SK-N-SH treated with all-trans-retinoic acid at 6 μM for 48 hours (cell line): ENCODE measurements at regions not wholly inside any gene's neighbourhood (a gene's known extent, or its start where the extent isn't known, plus 50 kb on each side); places are given as distances from the start of the nearest gene placed in this dataset.

Experiments
- ATAC-seq: fragments of 200-7000 bp; cut with Tn5 transposase; 3 replicates; pipeline ENCODE4 v1.9.1; 2020; ENCODE audit warnings: mild to moderate bottlenecking, moderate library complexity
- ARNTL ChIP-seq: fragments of 450-650 bp; formaldehyde crosslinking; IDR thresholded peaks from 2 replicates; pipeline ENCODE4 v1.5.0; 2020; ENCODE audit warnings: low read depth, mild to moderate bottlenecking, moderate library complexity, borderline replicate concordance
- BACH2 ChIP-seq: fragments of 250-450 bp; sonication (Bioruptor Pico); IDR thresholded peaks from 2 replicates; pipeline ENCODE4 v1.9.0; 2021; ENCODE audit warnings: mild to moderate bottlenecking, borderline replicate concordance
- CSDC2 ChIP-seq: fragments of 250-450 bp; sonication (Bioruptor Pico); IDR thresholded peaks from 2 replicates; pipeline ENCODE4 v1.5.0; 2020; ENCODE audit warnings: mild to moderate bottlenecking, moderate library complexity
- CSRNP3 ChIP-seq: fragments of 250-450 bp; sonication (Bioruptor Pico); IDR thresholded peaks from 2 replicates; pipeline ENCODE4 v1.5.1; 2021; ENCODE audit warnings: mild to moderate bottlenecking, moderate library complexity
- ESRRG ChIP-seq: fragments of 250-450 bp; sonication (Bioruptor Pico); IDR thresholded peaks from 2 replicates; pipeline ENCODE4 v1.6.1; 2021; ENCODE audit warnings: mild to moderate bottlenecking
- GLIS3 ChIP-seq: fragments of 250-450 bp; sonication (Bioruptor Pico); IDR thresholded peaks from 2 replicates; pipeline ENCODE4 v1.5.0; 2020; ENCODE audit warnings: mild to moderate bottlenecking, moderate library complexity
- OSR1 ChIP-seq: fragments of 250-450 bp; sonication (Bioruptor Pico); IDR thresholded peaks from 2 replicates; pipeline ENCODE4 v1.8.0; 2022; ENCODE audit warnings: moderate library complexity, mild to moderate bottlenecking, inconsistent platforms
- PATZ1 ChIP-seq: fragments of 250-450 bp; sonication (Bioruptor Pico); IDR thresholded peaks from 2 replicates; pipeline ENCODE4 v1.8.0; 2020; ENCODE audit warnings: mild to moderate bottlenecking, moderate library complexity, borderline replicate concordance
- POU6F1 ChIP-seq: fragments of 250-450 bp; sonication (Bioruptor Pico); IDR thresholded peaks from 2 replicates; pipeline ENCODE4 v1.8.0; 2021; ENCODE audit warnings: low read depth, mild to moderate bottlenecking, moderate library complexity, borderline replicate concordance
- PPARA ChIP-seq: fragments of 250-450 bp; sonication (Bioruptor Pico); IDR thresholded peaks from 2 replicates; pipeline ENCODE4 v1.5.0; 2020; ENCODE audit warnings: mild to moderate bottlenecking, borderline replicate concordance
- RARB ChIP-seq: fragments of 250-450 bp; sonication (Bioruptor Pico); IDR thresholded peaks from 2 replicates; pipeline ENCODE4 v1.8.0; 2021; ENCODE audit warnings: mild to moderate bottlenecking, moderate library complexity
- SNAI2 ChIP-seq: fragments of 250-450 bp; sonication (Bioruptor Pico); IDR thresholded peaks from 2 replicates; pipeline ENCODE4 v1.5.0; 2020; ENCODE audit warnings: mild to moderate bottlenecking, moderate library complexity
- TOX ChIP-seq: fragments of 250-450 bp; sonication (Bioruptor Pico); IDR thresholded peaks from 2 replicates; pipeline ENCODE4 v1.8.0; 2021; ENCODE audit warnings: mild to moderate bottlenecking, moderate library complexity, borderline replicate concordance
- TSHZ2 ChIP-seq: fragments of 250-450 bp; sonication (Bioruptor Pico); IDR thresholded peaks from 2 replicates; pipeline ENCODE4 v1.5.0; 2020; ENCODE audit warnings: mild to moderate bottlenecking, moderate library complexity
- ZC3H10 ChIP-seq: fragments of 250-450 bp; sonication (Bioruptor Pico); IDR thresholded peaks from 2 replicates; pipeline ENCODE4 v1.5.1; 2021; ENCODE audit warnings: mild to moderate bottlenecking, moderate library complexity
- ZFP3 ChIP-seq: fragments of 250-450 bp; sonication (Bioruptor Pico); IDR thresholded peaks from 2 replicates; pipeline ENCODE4 v1.5.0; 2020; ENCODE audit warnings: mild to moderate bottlenecking, moderate library complexity
- ZNF565 ChIP-seq: fragments of 450-650 bp; formaldehyde crosslinking; conservative IDR thresholded peaks from 2 replicates; pipeline ENCODE4 v1.5.0; 2020; ENCODE audit warnings: low read depth, mild to moderate bottlenecking, moderate library complexity
- ZNF70 ChIP-seq: fragments of 450-650 bp; formaldehyde crosslinking; IDR thresholded peaks from 2 replicates; pipeline ENCODE4 v1.5.0; 2020; ENCODE audit warnings: mild to moderate bottlenecking, moderate library complexity

- TF ChIP-seq PATZ1 (CRISPR knock-in tag) (no peak), PPARA (CRISPR knock-in tag) (no peak), OSR1 (CRISPR knock-in tag) (no peak), POU6F1 (CRISPR knock-in tag) (no peak), GLIS3 (CRISPR knock-in tag) (no peak), SNAI2 (CRISPR knock-in tag) (no peak), ZNF565 (CRISPR knock-in tag) (no peak), CSDC2 (no peak)
Observed at GRCh38 chr3:8001712-8002111, 499.9 kb upstream of the LMCD1 start (continued).

GRCh38 chr3:8011902-8012301 is 489.7 kb upstream of the LMCD1 start:
- no peak for ATAC-seq
- TF ChIP-seq BACH2 (CRISPR knock-in tag), result no peak
- TF ChIP-seq PATZ1 (CRISPR knock-in tag), result no peak
- TF ChIP-seq POU6F1 (CRISPR knock-in tag), result no peak
- TF ChIP-seq RARB (CRISPR knock-in tag), result no peak
- TF ChIP-seq TOX (CRISPR knock-in tag), result no peak
- TF ChIP-seq ARNTL (CRISPR knock-in tag), result no peak
- TF ChIP-seq TSHZ2, result no peak
- TF ChIP-seq OSR1 (CRISPR knock-in tag), result no peak
- TF ChIP-seq PPARA (CRISPR knock-in tag), result no peak

GRCh38 chr3:8020047-8020841 is 481.4 kb upstream of the LMCD1 start:
- TF ChIP-seq ARNTL (CRISPR knock-in tag), result no peak
- TF ChIP-seq ESRRG (CRISPR knock-in tag), result no peak
- TF ChIP-seq PATZ1 (CRISPR knock-in tag), result no peak
- no peak for TF ChIP-seq ZNF70 (CRISPR knock-in tag)
- no peak for TF ChIP-seq ZC3H10 (CRISPR knock-in tag)
- no peak for TF ChIP-seq POU6F1 (CRISPR knock-in tag)
- TF ChIP-seq PPARA (CRISPR knock-in tag), result no peak
- TF ChIP-seq OSR1 (CRISPR knock-in tag), result no peak
- no peak for TF ChIP-seq ZFP3 (CRISPR knock-in tag)
- TF ChIP-seq ZNF565 (CRISPR knock-in tag), result no peak
- TF ChIP-seq CSDC2, result no peak
- no peak for TF ChIP-seq TOX (CRISPR knock-in tag)
- no peak for TF ChIP-seq GLIS3 (CRISPR knock-in tag)
- no peak for TF ChIP-seq RARB (CRISPR knock-in tag)
- no peak for TF ChIP-seq CSRNP3 (CRISPR knock-in tag)
- ATAC-seq, result no peak
